Colonic mucosa (tissue), 4 donors: ENCODE measurements at regions not wholly inside any gene's neighbourhood (a gene's known extent, or its start where the extent isn't known, plus 50 kb on each side); places are given as distances from the start of the nearest gene placed in this dataset.

ENCODE experiments used
- DNase-seq: peaks from one replicate; pipeline ENCODE4 v3.0.0-alpha.2; 2020
- H3K27ac ChIP-seq: fragments of 200-600 bp; one replicate; pipeline ENCODE4 v1.8.0; 2021
- H3K27me3 ChIP-seq: fragments of 200-600 bp; one replicate; pipeline ENCODE4 v1.8.0; 2021
- H3K36me3 ChIP-seq: fragments of 200-600 bp; one replicate; pipeline ENCODE4 v1.8.0; 2021
- H3K4me1 ChIP-seq: fragments of 200-600 bp; one replicate; pipeline ENCODE4 v1.8.0; 2021; ENCODE audit warnings: mild to moderate bottlenecking
- H3K4me3 ChIP-seq: fragments of 200-600 bp; one replicate; pipeline ENCODE4 v1.8.0; 2021
- H3K9ac ChIP-seq, 2 donors: one replicate each; pipeline ENCODE4 v1.7.0; 2013; ENCODE audit warnings: control low read depth in 2 of 2, low read depth in 2 of 2, low read length in 2 of 2
- H3K9me3 ChIP-seq: fragments of 200-600 bp; one replicate; pipeline ENCODE4 v1.8.0; 2021
- CTCF ChIP-seq: fragments of 200-600 bp; IDR thresholded peaks from one replicate; pipeline ENCODE4 v1.8.0; 2022; ENCODE audit warnings: antibody characterized with exemption, mild to moderate bottlenecking
- intact Hi-C: fragments of 100-400 bp; cut with DNase I; formaldehyde crosslinking; loops from one replicate; pipeline ENCODE4 v1.14.1; 2022
- donor health status: healthy.
- donor health status: DM: no; HTN: no; CAD: no.
- donor health status: DM: no; HTN: no; CAD: no.

- Histone ChIP-seq H3K4me3 (no peak overlapping the region), H3K36me3 (no peaks in the 10 kb centered on the region), H3K4me1 (no peaks in the 10 kb centered on the region), H3K27ac (no peak overlapping the region), H3K9me3 (no peaks in the 10 kb centered on the region), H3K9ac (no peak overlapping the region), H3K27me3 (no peaks in the 10 kb centered on the region)
- TF ChIP-seq CTCF = no peak
- DNase-seq = no peak
- intact Hi-C loops = no loop called here
Observed at GRCh38 chr7:109190766-109191398, 621.2 kb downstream of the DNAJB9 start.

- no peaks in the 10 kb centered on the region for H3K9me3 ChIP-seq
- intact Hi-C loops = no loop called here
- H3K4me3 ChIP-seq = no peak overlapping the region
- no peaks in the 10 kb centered on the region for H3K27me3 ChIP-seq
- H3K4me1 ChIP-seq = no peaks in the 10 kb centered on the region
- no peak overlapping the region for H3K27ac ChIP-seq
- no peak for TF ChIP-seq CTCF
- no peak for DNase-seq
- no peak overlapping the region for H3K9ac ChIP-seq
- no peaks in the 10 kb centered on the region for H3K36me3 ChIP-seq
Observed at GRCh38 chr7:109206196-109206595, 636.5 kb downstream of the DNAJB9 start.

GRCh38 chr7:109213081-109213480 lies 643.4 kb downstream of the DNAJB9 start:
- no peak for TF ChIP-seq CTCF
- no peaks in the 10 kb centered on the region for H3K4me1 ChIP-seq
- intact Hi-C loops = no loop called here
- no peak for DNase-seq
- no peak overlapping the region for H3K4me3 ChIP-seq
- no peaks in the 10 kb centered on the region for H3K36me3 ChIP-seq
- no peaks in the 10 kb centered on the region for H3K27me3 ChIP-seq
- no peak overlapping the region for H3K27ac ChIP-seq
- H3K9ac ChIP-seq = no peak overlapping the region
- H3K9me3 ChIP-seq = no peaks in the 10 kb centered on the region

- Histone ChIP-seq H3K4me3 (no peak overlapping the region), H3K27ac (no peak overlapping the region), H3K36me3 (no peaks in the 10 kb centered on the region), H3K9ac (no peak overlapping the region), H3K9me3 (no peaks in the 10 kb centered on the region), H3K27me3 (no peaks in the 10 kb centered on the region), H3K4me1 (no peaks in the 10 kb centered on the region)
- intact Hi-C loops = no loop called here
- no peak for DNase-seq
- no peak for TF ChIP-seq CTCF
Observed at GRCh38 chr7:109215341-109215740, 645.7 kb downstream of the DNAJB9 start.

- no peaks in the 10 kb centered on the region for H3K9me3 ChIP-seq
- no peak overlapping the region for H3K27ac ChIP-seq
- intact Hi-C loops = no loop called here
- no peaks in the 10 kb centered on the region for H3K27me3 ChIP-seq
- H3K9ac ChIP-seq = no peak overlapping the region
- no peaks in the 10 kb centered on the region for H3K4me1 ChIP-seq
- TF ChIP-seq CTCF = no peak
- no peak for DNase-seq
- H3K36me3 ChIP-seq = no peaks in the 10 kb centered on the region
- H3K4me3 ChIP-seq = no peak overlapping the region
Observed at GRCh38 chr7:109224100-109224499, 654.4 kb downstream of the DNAJB9 start.
